ENCODE measurements at regions not wholly inside any gene's neighbourhood (a gene's known extent, or its start where the extent isn't known, plus 50 kb on each side); places are given as distances from the start of the nearest gene placed in this dataset.

DNA sequence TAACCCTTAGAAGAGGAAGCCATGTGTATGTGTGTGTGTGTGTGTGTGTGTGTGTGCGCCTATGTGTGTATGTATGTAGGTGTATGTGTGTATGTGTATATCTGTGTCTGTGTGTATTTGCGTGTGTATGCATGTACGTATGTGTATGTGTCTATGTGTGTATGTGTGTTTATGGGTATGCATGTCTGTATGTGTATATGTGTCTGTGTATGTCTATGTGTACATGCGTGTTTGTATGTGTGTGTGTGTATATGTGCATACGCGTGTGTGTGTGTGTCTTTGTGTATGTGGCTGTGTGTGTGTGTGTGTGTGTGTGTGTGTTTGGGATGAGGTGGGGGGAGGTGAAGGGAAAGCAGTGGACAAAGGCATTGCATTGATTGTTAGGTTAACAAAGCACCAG, 380.2 kb downstream of the HRH4 start:
- DNase-seq: no peak

DNA sequence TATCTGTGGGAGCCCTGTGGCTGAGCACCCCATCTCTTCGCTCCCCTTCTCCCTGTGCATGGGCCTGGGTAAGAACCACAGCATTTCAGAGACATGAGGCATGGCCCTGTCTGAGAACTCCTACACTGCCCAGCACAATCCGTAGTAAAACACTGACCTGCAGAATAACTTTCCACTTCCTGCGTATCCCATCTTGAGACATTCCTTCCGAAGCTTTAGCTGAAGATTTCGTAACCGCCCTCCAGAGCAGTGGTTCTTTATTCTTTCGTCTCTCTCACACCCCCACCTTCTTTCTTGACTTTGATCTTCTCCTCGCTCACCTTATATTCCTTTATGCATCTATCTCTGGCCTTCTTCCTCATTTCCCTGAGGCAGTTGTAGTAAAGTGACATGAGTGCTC, 381.1 kb downstream of the HRH4 start:
- DNase-seq: no peak

DNA sequence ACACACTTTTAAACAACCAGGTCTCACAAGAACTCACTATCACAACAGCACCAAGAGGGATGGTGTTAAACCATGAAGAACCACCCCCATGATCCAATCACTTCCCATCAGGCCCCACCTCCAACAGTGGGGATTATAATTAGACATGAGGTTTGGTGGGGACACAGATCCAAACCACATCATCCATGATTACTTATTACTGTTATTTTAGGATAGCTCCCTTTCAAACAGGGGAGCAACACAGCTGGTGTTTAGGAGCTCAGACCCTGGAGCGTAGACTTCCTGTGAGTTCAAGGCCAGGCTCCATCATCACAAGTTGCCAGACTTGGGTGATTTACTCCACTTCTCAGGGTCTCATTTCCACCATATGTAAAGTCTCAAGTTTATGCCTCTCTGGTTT, 382.7 kb downstream of the HRH4 start:
- DNase-seq: no peak

DNA sequence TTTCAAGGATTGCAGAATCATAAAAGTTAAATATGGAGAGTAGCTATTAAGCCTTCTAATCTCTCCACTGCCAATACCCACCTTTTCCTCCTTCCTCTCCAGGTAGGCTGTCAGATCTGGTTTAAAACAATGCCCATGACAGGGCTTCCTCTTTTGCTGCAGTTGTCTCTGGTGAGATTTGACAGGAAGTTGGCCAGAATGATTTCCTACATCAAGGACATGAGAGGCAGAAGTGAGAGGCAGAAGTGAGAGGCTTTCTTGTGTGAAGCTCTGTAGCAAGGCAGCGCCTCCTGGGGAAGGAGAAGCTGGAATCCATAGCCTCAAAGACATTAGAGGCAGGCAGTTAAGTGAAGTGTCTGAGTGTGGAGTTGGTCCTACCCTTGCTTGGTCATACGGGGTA, 385.7 kb downstream of the HRH4 start:
- DNase-seq: no peak

DNA sequence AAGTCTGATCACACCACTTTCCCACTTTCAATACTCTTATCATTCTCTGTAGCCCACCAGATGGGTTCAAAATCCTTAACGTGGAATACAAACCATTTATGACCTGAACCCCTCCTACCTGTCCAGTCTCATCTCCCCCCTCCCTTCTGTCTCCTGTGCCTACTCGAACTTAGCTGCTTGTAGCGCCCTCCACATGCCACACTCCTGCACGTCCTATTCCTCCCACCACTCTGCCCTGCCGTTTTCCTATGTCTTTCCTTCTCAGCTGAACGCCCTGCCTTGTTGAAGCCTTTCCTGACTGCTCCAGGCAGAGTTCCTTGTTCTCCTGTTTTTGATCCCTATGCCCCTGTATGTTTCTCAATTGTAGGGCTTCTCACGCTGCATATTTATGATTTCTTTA, 390.1 kb downstream of the HRH4 start:
- DNase-seq: no peak

DNA sequence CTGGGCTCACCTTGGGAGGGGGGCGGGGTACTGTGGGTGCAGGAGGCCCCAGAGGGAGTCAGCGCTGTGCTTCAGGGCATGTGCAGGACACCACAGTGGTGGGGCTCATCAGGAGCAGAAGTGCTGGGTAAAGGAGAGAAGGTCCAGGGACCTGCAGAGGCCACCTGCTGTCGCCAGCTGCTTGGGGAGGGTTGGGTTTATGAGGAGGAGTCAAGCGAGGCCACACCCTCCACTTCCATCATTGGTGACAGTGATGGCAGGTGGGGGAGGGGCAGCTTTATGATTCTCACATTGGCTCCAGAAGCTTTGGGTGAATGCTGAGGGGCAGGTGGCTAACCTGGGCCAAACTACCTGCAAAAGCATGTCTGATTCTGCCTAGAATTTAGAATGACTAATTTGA, 392.6 kb downstream of the HRH4 start:
- DNase-seq: no peak

DNA sequence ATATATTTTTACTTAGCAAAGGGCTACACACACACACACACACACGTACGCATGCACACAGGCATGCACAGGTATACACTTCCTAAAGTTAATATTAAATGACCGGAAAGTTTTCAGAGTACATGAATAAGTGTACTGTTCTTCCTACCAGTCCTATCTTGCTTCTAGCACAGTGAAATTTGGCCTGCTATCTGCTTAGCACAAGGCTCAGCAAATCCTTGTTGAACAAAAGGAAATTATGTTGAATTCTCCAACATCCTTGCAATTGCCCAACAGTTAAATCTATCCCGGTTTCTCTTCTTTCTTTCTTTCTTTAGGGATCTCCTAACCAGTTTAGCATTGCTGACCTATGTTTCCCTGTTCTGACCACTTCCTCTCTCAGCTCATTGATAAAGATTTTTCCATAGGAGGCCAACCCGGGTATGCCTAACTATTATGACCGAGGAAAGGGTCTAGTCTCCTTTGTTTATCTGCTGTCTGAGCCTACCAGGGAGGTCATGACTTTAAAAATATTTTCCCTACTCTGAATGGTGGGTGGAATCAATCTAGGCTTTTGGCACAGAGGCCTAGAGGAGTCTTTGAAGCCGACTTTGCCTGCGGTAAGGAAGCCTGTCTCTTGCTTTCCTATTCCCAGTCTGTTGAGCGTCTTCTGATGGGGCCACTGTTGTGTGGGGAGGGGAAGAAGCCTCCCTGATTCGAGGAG, 400.7 kb downstream of the HRH4 start:
- no peak for DNase-seq

DNA sequence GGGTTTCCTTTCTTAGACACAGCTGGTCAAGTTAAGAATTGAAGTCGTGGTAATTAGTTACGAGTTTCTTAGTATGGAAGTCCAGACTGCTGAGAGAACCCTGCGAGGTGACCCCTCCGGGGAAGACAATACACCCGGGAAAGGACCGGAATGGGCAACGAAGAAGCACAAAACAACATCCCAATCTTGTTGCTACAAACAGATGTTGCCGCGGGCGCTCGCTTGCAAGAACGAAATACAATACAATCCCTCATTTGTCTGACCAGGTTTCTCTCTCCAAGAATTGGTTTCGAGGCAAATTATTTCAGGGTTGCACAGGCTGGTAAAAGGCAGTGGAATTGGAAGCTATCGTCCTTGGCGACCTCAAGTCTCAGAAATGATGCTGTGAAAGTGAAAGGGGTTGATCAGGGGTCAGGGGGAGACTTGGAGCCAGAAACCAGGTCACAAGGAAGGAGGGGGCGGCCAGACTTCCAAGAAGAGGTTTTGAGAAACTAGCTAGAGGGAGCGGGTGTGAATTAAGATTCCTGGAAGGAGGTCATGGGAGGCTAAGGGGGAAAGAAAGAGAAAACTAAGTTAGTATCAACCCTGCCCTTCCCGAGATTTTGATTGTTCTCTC, 401.9 kb downstream of the HRH4 start:
- DNase-seq: no peak

DNA sequence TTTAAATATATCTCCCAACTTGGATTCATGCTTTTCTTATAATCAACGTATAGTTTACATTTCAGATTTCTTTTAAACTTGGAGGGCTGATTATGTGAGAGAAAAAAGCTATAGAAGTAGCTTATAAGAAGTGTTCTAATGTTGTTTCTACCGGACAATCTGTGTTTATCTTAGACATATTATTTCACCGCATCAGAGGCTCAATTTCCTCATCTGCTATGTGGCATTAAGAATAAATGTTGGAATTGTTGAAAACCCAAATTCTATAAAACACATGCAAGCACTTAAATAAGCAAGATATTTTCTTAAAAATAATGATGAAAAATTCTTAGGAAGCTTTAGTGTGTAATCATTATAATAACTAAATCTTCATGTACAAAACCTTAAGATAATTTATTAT, 407.9 kb downstream of the HRH4 start:
- no peak for DNase-seq

DNA sequence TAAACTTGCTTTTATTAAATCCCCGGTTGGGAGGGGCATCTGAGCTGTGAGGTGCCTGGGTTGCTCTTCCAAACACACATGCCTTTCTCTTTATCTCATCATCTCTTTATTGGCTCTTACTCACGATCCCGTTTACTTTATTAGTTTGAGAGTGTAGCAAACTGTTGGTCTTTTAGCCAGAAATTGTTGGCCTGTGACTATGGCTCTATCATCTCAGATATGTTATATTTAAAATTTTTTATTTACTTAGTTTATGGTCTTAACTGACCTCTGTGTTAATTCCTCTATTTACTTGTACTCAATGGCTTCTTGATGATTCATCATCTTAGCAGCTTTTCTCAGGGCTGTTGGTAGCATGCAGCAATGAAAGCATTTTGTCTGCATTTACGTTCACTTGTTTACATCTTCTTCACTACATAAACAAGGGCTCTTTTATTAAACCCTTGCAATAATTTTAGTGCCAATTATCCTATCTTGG, 408.4 kb downstream of the HRH4 start:
- DNase-seq: no peak

DNA sequence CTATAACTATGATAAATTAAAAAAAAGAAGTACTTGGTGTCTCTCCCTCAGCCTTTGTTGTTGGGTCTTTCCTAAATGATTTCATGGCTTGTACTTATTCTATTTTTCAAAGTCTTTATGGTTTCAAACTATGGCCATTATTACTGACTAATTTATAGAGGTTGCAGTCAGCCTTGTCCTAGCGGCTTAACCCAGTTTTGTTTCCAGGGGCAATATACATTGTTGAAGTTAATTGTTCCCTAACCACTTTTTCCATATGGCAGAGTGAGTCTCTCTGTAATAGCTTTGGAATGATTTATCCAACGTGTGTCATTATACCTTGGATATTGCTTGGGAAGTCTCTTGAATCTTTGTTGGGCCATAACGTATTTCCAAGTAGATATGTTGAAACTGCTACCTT, 408.8 kb downstream of the HRH4 start:
- no peak for DNase-seq

DNA sequence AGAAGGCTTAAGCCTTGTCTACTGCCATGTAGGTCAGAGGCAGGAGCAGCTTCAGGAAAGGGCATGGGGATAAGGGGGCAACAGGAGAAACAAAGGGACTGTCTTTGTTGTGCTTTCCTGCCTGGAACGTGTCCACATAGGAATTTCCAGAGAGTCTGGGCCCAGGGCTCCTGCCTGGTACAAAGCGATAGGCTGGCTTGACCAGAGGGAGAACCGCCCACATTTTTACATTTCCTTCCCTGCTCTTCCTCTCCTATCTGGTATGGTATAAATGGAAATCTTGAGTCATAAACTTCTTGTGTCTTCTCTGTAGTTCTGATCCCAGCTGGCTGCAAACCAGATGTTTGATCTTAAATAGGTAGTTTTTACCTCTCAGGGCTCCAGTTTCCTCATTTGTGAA, 414.8 kb downstream of the HRH4 start:
- DNase-seq: no peak

DNA sequence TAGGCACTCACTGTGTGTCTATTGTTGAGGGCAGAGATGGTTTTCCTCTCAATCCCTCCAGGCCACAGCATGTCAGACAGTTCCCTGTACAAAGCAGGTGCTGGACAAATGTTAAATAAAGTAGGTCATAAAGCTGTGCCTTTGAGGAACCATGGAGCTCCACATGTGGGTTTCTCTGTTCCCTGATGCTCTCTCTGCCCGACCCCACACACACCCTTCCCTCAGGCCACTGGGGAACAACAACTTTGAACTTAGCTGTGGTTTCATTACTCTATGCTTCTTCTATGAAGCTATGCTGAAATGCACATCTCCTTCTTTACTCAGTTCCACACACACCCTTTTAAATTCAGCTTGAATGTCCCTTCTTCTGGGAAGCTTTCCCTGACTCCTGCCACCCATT, 415.3 kb downstream of the HRH4 start:
- DNase-seq: no peak

DNA sequence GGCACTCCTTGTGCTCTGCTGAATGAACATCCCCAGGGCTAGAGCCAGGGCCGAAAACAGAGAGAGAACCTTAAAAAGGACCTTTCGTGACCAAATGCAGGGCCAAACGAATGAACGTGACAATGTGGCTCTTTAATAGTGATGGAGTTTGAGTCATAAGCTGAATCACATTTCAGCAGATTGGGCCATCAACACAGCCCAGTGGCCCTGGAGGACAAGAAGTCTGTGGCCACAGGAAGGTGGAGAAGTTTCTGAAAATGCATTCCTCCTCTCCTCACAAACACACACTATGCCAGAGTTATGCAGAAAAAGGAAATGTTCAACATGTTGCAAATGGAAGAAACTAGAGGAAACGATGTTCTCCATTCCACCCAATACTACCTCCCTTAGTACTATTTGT, 415.8 kb downstream of the HRH4 start:
- DNase-seq: no peak

DNA sequence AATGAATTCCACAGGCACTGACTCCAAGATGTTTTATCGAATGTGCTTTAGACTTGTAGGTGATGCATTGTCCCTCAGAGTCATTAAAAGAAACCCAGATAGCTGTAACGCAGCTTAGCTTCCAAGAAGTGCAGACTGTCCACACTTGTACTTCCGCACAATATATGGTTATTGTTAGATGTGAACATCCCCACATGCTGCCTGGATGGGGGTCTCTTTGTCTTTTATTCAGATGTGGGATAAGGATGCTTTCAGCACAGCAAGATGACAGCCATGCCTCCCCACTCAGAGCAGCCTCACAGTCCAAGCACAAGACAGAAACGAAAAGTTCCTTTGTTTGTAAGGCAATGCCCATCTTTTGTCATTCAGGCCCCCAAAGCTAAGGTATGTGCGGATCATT, 416.6 kb downstream of the HRH4 start:
- DNase-seq: no peak

DNA sequence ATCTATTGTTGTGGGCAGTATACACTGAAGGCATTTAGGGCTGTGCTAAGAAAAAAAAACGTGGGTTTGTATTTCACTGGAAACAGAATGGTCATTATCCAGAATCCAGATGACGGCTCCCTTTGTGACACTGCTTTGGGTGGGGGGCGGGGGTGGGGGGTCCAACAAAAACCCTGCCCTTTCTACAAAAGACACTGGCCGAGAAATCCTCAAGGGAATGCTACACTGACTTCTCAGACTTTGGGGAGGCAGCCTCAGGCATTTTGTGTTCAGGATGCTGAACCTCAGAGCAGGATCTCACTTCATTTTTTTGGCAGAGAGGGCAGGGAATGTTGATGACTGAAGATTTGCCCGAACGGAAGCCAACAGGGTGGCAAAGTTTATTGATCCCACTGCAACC, 417.1 kb downstream of the HRH4 start:
- DNase-seq: no peak

DNA sequence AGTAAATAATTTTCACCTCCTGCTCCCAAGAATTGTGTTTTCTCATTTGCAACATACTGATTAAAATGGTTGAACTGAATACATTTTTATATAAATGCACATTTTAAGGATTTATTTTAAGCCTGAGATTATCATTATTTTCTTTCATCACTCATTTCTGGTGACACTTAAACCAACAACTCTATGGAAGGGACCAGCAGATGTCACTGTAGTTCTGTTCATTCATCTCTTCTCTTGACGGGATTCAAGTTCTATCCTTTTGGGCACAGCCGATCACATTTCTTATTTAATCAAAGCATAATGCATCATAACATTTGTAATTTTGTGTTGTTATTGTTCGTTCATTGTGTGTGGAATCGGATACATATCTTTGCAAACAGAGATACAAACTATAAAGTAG, 417.9 kb downstream of the HRH4 start:
- peak; percentile 73 for DNase-seq

DNA sequence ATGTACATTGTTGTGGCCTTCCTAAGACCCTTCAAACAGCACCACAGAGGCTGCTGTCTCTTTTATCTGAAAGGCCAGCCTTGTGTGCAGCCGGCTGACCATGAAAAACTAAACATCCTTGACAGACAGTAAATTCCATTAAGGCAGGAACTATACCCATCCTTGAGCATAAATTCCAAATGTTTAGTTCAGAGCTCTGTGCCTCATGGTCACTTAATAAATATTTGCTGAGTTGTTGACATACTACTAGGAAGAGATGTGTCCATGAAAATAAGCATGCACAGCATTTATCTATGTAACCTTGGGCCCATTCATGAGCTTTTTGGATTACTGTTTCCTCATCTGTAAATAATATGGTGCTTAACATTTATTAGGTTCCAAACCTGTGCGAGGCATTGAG, 424.8 kb downstream of the HRH4 start:
- DNase-seq: no peak

DNA sequence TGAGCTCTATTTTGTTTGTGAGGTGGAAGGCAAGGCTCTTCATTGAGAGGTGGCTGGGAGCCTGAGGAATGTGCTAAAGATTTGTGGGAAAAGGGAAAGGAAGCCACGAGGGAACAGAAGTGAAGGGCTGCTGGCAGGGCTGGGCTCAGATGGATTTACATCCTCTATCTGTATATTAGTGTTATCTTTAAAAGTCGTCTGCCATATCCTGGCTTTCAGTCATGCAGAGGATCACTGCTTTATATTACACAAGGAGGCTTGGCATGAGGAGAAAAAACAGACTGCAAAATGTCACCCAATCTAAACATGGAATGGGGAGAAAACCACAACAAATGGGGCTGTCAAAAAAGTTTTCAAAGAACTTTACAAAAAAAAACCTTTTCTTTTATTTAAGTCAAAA, 434.4 kb downstream of the HRH4 start:
- no peak for DNase-seq

DNA sequence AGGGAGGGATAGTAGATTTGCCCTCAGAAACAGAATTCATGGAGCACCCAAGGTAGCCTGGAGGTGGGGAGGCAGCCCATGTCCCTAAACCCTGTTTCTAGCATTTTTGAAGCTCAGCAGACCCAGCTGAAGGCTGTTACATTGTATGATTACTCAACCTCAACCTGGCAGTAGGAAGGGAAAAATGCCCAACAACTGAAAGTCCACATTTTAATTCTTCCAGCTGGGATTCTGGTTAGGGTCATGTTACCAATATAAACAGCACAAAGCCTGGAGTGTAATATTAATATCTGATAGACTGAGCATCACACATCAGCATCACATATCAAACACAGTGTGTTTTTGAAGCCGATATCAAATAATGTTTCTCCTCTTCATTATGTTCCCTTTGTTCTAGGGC, 437.0 kb downstream of the HRH4 start:
- DNase-seq: no peak

DNA sequence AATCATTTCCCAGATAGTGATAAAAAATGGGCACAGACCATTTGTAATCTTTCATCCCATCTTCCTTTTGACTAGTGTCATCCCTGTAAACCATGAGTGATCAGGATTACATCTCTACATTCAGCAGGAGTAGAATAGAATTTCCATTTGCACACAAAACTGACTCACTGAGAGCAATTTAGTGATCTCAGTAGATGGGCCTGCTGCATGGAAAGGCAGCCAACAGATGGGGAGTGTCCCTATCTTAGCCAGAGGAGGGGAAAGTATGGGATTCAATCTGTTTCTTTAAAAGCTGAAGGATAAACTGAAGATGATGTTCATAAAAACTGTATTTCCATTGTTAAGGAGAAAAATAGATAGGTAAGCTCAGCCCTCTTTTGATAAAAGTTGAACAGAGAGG, 441.7 kb downstream of the ZNF521 start:
- DNase-seq: no peak

DNA sequence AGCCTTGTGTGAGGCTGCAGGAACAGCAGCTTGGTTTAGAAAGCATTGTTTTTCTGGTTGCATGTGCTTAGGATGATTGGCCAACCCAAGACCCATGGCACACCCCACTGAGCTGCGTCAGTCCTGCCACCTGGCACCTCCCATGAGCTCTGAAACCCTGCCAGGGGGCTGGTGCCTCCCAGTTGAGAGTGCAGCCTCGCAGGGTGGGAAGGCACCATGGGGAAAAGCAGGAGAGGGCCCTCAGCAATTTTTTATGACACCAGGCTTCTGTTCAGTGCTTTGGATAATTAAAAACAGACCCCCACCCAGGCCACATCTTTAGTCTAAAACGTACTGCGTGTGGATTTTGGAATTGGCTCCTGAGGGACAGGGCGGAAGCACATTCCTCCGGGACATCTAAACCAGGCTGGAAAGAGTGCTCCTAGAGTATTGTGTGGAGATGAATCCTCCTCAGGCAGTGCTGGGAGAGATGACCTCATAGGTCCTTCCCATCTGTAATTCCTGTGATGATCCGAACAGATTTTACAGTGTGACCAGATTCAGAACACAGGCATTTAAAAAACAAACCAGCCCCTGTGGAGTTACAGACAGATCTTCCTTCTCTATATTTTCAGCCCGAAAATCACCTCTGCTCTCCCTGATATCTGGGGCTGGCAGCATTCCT, 438.3 kb downstream of the ZNF521 start:
- peak; percentile 37 for DNase-seq

DNA sequence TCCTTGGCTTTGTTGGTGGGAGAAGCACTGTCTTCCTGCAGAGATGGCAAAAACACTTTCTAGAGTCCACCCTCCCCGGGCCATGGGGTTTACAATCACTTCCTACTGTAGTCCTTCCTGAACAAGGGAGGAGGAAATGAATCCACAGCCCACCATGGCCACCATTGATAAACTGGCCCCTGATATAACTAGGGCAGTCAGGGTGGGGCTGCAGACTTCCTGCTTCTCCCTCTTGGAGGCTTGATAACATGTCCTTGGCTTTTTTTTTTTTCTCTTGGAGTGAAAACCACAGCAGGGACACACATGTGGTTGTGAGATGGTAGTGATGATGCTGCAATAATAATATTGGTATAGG, 437.8 kb downstream of the ZNF521 start:
- no peak for DNase-seq

DNA sequence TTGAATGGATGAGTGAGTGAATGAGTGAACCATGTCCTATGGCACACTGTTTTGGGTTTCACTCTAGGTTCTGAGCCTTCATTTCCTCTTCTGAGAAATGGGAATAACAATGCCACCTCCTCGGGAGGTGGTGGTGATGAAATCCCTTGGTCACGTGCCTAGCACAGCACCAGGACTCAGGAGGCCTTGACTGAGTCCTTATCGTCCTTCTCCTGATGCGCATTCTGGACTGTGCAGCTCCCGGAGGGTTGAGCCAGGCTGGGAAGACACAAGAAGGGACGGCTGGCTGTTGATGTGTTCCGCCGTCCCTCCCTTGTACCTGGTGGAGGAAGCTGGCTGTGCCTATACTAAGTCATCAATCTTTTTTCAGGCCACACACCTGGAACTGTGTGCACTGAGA, 437.3 kb downstream of the ZNF521 start:
- DNase-seq: no peak

DNA sequence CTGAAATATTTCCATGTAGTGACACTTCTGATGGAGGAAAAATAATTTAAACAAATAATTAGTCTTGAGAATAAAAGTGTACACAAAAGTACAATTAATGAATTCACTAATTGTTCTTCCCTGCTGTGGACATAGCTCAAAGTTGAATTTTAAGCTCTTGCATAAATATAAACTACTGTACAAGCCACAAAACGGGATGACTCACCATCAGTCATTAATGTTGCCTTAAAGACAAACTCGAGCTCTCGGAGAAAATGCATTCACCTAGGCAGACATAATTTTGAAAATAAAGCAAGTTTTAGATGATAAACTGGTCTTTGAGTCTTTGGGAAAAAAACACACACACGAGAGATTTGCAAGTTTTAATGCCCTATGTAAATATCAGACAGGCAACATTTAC, 436.4 kb downstream of the ZNF521 start:
- no peak for DNase-seq
